GM21360 (cell line): ENCODE measurements at regions not wholly inside any gene's neighbourhood (a gene's known extent, or its start where the extent isn't known, plus 50 kb on each side); places are given as distances from the start of the nearest gene placed in this dataset.
"Not testable (repeated sequence)": the region's sequence is repeated elsewhere in the genome, so short reads cannot be mapped to it uniquely, and the experiment has no call there.

Source experiments
- ATAC-seq: cut with Tn5 transposase; IDR thresholded peaks from one replicate; pipeline ENCODE4 v1.9.1; 2021; ENCODE audit warnings: mild to moderate bottlenecking, moderate library complexity; ENCODE audit not compliant: unreplicated experiment

GRCh38 chr5:145025775-145026174 is 809.4 kb downstream of the PRELID2 start:
- ATAC-seq, result no peak

- ATAC-seq, result no peak
These were observed 820.0 kb downstream of the PRELID2 start for GRCh38 chr5:145015146-145015545.

- no peak for ATAC-seq
These were observed 821.0 kb downstream of the PRELID2 start for GRCh38 chr5:145014109-145014508.

- no peak for ATAC-seq
These were observed 824.3 kb downstream of the PRELID2 start for GRCh38 chr5:145010834-145011233.

GRCh38 chr5:145008876-145009530 is 826.1 kb downstream of the PRELID2 start:
- ATAC-seq, result no peak

GRCh38 chr5:144994356-144994755 is 823.7 kb downstream of the KCTD16 start:
- not testable (repeated sequence) for ATAC-seq

GRCh38 chr5:144983101-144983500 is 812.4 kb downstream of the KCTD16 start:
- no peak for ATAC-seq

GRCh38 chr5:144979516-144980264 is 809.0 kb downstream of the KCTD16 start:
- ATAC-seq, result no peak

- ATAC-seq, result no peak
These were observed 801.6 kb downstream of the KCTD16 start for GRCh38 chr5:144972317-144972716.

GRCh38 chr5:144971108-144971850 is 800.6 kb downstream of the KCTD16 start:
- no peak for ATAC-seq

- no peak for ATAC-seq
These were observed 789.6 kb downstream of the KCTD16 start for GRCh38 chr5:144960296-144960695.

- ATAC-seq, result no peak
These were observed 787.3 kb downstream of the KCTD16 start for GRCh38 chr5:144958002-144958401.

GRCh38 chr5:144950996-144951395 is 780.3 kb downstream of the KCTD16 start:
- no peak for ATAC-seq

- no peak for ATAC-seq
These were observed 776.4 kb downstream of the KCTD16 start for GRCh38 chr5:144947023-144947422.

GRCh38 chr5:144945503-144945902 is 774.8 kb downstream of the KCTD16 start:
- no peak for ATAC-seq

GRCh38 chr5:144944936-144945335 is 774.3 kb downstream of the KCTD16 start:
- ATAC-seq, result no peak

GRCh38 chr5:144941004-144941403 is 770.3 kb downstream of the KCTD16 start:
- no peak for ATAC-seq

GRCh38 chr5:144918371-144918770 is 747.7 kb downstream of the KCTD16 start:
- ATAC-seq, result no peak

GRCh38 chr5:144915452-144915851 is 744.8 kb downstream of the KCTD16 start:
- ATAC-seq, result no peak

- ATAC-seq, result no peak
These were observed 743.0 kb downstream of the KCTD16 start for GRCh38 chr5:144913661-144914060.

- no peak for ATAC-seq
These were observed 725.8 kb downstream of the KCTD16 start for GRCh38 chr5:144896473-144896872.

GRCh38 chr5:144886668-144887067 is 716.0 kb downstream of the KCTD16 start:
- ATAC-seq, result no peak
